RWPE2 (cell line): ENCODE measurements at regions not wholly inside any gene's neighbourhood (a gene's known extent, or its start where the extent isn't known, plus 50 kb on each side); places are given as distances from the start of the nearest gene placed in this dataset.
"Not testable (repeated sequence)": the region's sequence is repeated elsewhere in the genome, so short reads cannot be mapped to it uniquely, and the experiment has no call there.

ENCODE experiments used
- ATAC-seq: fragments of 200-7000 bp; cut with Tn5 transposase; 3 replicates; pipeline ENCODE4 v1.9.1; 2021; ENCODE audit warnings: low read depth
- DNase-seq: peaks from one replicate; pipeline ENCODE4 v3.0.0-alpha.2; 2020; ENCODE audit warnings: low spot score
- H3K27ac ChIP-seq: fragments of 450-650 bp; 2 replicates; pipeline ENCODE4 v1.5.1; 2017; ENCODE audit warnings: mild to moderate bottlenecking; ENCODE audit not compliant: poor library complexity, severe bottlenecking
- H3K27me3 ChIP-seq: fragments of 250-450 bp; sonication (Bioruptor Pico); 2 replicates; pipeline ENCODE4 v1.5.1; 2021; ENCODE audit warnings: mild to moderate bottlenecking, moderate library complexity; ENCODE audit not compliant: insufficient read depth, poor library complexity, severe bottlenecking
- H3K36me3 ChIP-seq: fragments of 250-450 bp; sonication (Bioruptor Pico); 2 replicates; pipeline ENCODE4 v1.5.1; 2020; ENCODE audit warnings: low read depth, mild to moderate bottlenecking, moderate library complexity
- H3K4me1 ChIP-seq: fragments of 250-450 bp; sonication (Bioruptor Pico); 2 replicates; pipeline ENCODE4 v1.5.1; 2021; ENCODE audit warnings: mild to moderate bottlenecking, moderate library complexity; ENCODE audit not compliant: insufficient read depth, poor library complexity, severe bottlenecking
- H3K4me3 ChIP-seq: fragments of 250-450 bp; sonication (Bioruptor Pico); 2 replicates; pipeline ENCODE4 v1.5.1; 2021; ENCODE audit warnings: mild to moderate bottlenecking, moderate library complexity; ENCODE audit not compliant: severe bottlenecking
- H3K9me3 ChIP-seq: fragments of 250-450 bp; sonication (Bioruptor Pico); 2 replicates; pipeline ENCODE4 v1.5.1; 2021; ENCODE audit warnings: mild to moderate bottlenecking, moderate library complexity; ENCODE audit not compliant: severe bottlenecking
- TF ChIP-seq, protein P1 (sequence below): fragments of 450-650 bp; IDR thresholded peaks from one replicate; pipeline ENCODE4 v1.5.1; 2017; ENCODE audit warnings: mild to moderate bottlenecking, moderate library complexity; ENCODE audit not compliant: poor library complexity, severe bottlenecking

DNA sequence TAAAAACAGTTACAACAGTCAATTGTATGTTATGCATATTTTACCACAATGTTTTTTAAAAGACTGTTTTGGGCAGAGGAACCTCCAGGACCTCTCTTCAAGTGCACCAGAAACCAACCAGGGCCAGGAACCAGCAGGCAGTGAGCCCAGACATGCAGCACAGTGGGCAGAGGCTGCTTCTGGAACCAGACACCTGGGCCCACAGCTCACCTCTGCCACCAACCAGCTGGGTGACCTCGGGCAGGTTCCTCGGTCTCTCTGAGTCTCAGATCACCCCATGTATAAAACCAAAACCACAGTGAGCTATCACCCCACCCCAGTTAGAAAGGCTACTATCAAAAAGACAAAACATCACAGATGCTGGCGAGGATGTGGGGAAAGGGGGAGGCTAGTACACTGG lies 161.0 kb downstream of the C16orf95 start:
- Histone ChIP-seq H3K4me1 (peaks cover 7% of the 10 kb centered on the region), H3K27me3 (no peaks in the 10 kb centered on the region), H3K27ac (no peak overlapping the region), H3K4me3 (no peak overlapping the region), H3K9me3 (no peaks in the 10 kb centered on the region), H3K36me3 (no peaks in the 10 kb centered on the region)
- TF ChIP-seq, protein P1, sequence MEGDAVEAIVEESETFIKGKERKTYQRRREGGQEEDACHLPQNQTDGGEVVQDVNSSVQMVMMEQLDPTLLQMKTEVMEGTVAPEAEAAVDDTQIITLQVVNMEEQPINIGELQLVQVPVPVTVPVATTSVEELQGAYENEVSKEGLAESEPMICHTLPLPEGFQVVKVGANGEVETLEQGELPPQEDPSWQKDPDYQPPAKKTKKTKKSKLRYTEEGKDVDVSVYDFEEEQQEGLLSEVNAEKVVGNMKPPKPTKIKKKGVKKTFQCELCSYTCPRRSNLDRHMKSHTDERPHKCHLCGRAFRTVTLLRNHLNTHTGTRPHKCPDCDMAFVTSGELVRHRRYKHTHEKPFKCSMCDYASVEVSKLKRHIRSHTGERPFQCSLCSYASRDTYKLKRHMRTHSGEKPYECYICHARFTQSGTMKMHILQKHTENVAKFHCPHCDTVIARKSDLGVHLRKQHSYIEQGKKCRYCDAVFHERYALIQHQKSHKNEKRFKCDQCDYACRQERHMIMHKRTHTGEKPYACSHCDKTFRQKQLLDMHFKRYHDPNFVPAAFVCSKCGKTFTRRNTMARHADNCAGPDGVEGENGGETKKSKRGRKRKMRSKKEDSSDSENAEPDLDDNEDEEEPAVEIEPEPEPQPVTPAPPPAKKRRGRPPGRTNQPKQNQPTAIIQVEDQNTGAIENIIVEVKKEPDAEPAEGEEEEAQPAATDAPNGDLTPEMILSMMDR = no peak
- DNase-seq (no peak), ATAC-seq (no peak)

GRCh38 chr16:87160234-87160636 lies 157.0 kb downstream of the C16orf95 start:
- H3K27ac ChIP-seq = no peak overlapping the region
- TF ChIP-seq, protein P1 = no peak
- H3K4me1 ChIP-seq = peaks cover 8% of the 10 kb centered on the region
- ATAC-seq = no peak
- H3K36me3 ChIP-seq = no peaks in the 10 kb centered on the region
- no peak for DNase-seq
- H3K4me3 ChIP-seq = no peak overlapping the region
- no peaks in the 10 kb centered on the region for H3K27me3 ChIP-seq
- no peaks in the 10 kb centered on the region for H3K9me3 ChIP-seq

GRCh38 chr16:87160701-87161337 lies 156.4 kb downstream of the C16orf95 start:
- ATAC-seq (peak; percentile 92), DNase-seq (no peak)
- no peaks in the 10 kb centered on the region for H3K36me3 ChIP-seq
- H3K4me3 ChIP-seq = no peak overlapping the region
- no peaks in the 10 kb centered on the region for H3K27me3 ChIP-seq
- TF ChIP-seq, protein P1 = no peak
- H3K27ac ChIP-seq = no peak overlapping the region
- H3K9me3 ChIP-seq = no peaks in the 10 kb centered on the region
- H3K4me1 ChIP-seq = peaks cover 10% of the 10 kb centered on the region

DNA sequence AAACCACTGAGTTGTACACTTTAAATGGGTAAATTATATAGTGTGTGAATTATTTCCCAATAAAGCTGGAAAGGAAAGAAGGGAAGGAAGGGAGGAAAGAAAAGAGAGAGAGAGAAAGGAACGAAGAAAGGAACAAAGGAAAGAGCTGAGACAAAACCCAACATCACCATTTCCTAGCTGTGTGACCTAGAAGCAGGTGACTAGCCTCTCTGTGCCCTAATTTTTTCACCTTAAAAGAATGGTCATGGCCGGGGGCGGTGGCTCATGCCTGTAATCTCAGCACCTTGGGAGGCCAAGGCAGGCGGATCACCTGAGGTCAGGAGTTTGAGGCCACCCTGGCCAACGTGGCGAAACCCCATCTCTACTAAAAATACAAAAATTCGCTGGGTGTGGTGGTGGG lies 155.8 kb downstream of the C16orf95 start:
- not testable (repeated sequence) for H3K36me3 ChIP-seq, DNase-seq, ATAC-seq, H3K9me3 ChIP-seq, H3K27ac ChIP-seq, H3K27me3 ChIP-seq, H3K4me3 ChIP-seq, H3K4me1 ChIP-seq

DNA sequence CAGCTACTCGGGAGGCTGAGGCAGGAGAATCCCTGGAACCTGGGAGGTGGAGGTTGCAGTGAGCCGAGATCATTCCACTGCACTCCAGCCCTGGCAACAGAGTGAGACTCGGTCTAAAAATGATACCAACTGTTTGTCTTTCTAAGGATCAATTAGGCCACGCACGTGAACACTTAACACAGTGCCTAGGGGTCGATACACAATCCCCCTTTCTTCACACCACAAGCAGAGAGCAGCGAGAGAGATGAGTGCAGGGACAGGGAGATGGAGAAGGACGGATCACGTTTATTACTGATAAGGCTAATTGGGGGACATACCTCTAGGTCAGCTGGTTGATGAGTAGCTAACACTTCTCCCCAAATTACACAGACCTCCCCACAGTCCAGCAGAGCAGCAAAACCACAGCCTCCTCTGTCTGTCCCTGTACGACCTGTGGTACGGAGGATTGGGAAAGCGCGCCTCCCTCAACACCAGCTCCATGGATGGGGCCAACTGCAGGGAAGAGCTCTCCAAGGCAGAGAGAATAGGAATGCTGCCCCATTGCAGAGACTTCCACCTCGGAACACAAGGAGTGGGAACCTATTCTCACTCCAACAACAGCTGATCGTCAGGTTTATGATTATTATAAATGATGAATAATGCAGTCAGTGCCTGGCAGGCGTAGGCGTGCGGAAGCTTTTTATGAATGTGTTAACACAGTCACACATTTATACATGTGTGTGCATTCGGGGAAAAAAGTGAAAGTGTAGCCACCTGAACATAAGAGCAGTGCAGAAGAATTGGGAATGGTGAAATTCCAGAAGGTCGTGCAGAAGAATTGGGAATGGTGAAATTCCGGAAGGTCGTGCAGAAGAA lies 155.1 kb downstream of the C16orf95 start:
- Histone ChIP-seq H3K36me3 (no peaks in the 10 kb centered on the region), H3K4me1 (peaks cover 10% of the 10 kb centered on the region), H3K27ac (no peak overlapping the region), H3K27me3 (no peaks in the 10 kb centered on the region), H3K4me3 (no peak overlapping the region), H3K9me3 (no peaks in the 10 kb centered on the region)
- TF ChIP-seq, protein P1 = no peak
- DNase-seq (no peak), ATAC-seq (no peak)

- DNase-seq, H3K9me3 ChIP-seq, H3K4me1 ChIP-seq, ATAC-seq, H3K27me3 ChIP-seq, H3K27ac ChIP-seq, H3K36me3 ChIP-seq, H3K4me3 ChIP-seq: not testable (repeated sequence)
Measured at GRCh38 chr16:87162799-87163198, 154.4 kb downstream of the C16orf95 start.
